Peyer's patch (tissue), 4 donors: ENCODE measurements at regions not wholly inside any gene's neighbourhood (a gene's known extent, or its start where the extent isn't known, plus 50 kb on each side); places are given as distances from the start of the nearest gene placed in this dataset.

Experiments used
- POLR2A ChIP-seq, 2 donors: fragments of 450-650 bp; IDR thresholded peaks; one replicate each; pipeline ENCODE4 v1.5.1; 2017; ENCODE audit warnings: antibody characterized with exemption in 2 of 2, mild to moderate bottlenecking in 2 of 2, moderate library complexity in 2 of 2
- TF ChIP-seq, protein P1 (sequence below), 6 experiments: fragments of 450-650 bp in 4 of 6; fragments of 200-600 bp in 2 of 6; sonication (generic) in 1 of 6; IDR thresholded peaks; one replicate each; pipeline ENCODE4 v1.5.1; 2017 to 2019; ENCODE audit warnings: antibody characterized with exemption in 6 of 6, mild to moderate bottlenecking in 3 of 6, moderate library complexity in 1 of 6

DNA sequence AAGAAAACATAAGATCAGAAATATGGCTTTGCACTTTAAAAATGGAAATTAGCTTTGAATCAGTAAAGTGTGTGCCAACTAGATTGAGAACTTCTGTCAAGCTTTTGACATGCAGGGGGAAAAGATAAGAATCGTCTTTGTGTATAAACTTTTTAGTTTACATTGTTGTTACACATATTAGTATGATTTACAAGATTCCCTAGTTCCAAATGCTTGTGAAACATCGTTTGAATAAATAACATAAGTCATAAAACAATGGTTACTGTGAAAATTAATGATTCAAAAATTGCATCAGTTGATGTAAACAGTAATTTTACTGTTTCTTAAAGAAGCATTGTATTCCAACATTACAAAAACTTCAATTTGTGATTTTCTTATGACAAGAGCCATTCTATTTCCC, 207.6 kb upstream of the MTPN start:
- TF ChIP-seq, protein P1, sequence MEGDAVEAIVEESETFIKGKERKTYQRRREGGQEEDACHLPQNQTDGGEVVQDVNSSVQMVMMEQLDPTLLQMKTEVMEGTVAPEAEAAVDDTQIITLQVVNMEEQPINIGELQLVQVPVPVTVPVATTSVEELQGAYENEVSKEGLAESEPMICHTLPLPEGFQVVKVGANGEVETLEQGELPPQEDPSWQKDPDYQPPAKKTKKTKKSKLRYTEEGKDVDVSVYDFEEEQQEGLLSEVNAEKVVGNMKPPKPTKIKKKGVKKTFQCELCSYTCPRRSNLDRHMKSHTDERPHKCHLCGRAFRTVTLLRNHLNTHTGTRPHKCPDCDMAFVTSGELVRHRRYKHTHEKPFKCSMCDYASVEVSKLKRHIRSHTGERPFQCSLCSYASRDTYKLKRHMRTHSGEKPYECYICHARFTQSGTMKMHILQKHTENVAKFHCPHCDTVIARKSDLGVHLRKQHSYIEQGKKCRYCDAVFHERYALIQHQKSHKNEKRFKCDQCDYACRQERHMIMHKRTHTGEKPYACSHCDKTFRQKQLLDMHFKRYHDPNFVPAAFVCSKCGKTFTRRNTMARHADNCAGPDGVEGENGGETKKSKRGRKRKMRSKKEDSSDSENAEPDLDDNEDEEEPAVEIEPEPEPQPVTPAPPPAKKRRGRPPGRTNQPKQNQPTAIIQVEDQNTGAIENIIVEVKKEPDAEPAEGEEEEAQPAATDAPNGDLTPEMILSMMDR (IDR thresholded peaks at IDR 0.05) = no peak
- no peak for TF ChIP-seq POLR2A (IDR thresholded peaks at IDR 0.05)
